HG02973 (cell line): ENCODE measurements at regions not wholly inside any gene's neighbourhood (a gene's known extent, or its start where the extent isn't known, plus 50 kb on each side); places are given as distances from the start of the nearest gene placed in this dataset.
"Not testable (repeated sequence)": the region's sequence is repeated elsewhere in the genome, so short reads cannot be mapped to it uniquely, and the experiment has no call there.

Source experiments
- ATAC-seq: cut with Tn5 transposase; IDR thresholded peaks from one replicate; pipeline ENCODE4 v1.9.1; 2021; ENCODE audit warnings: moderate library complexity; ENCODE audit not compliant: unreplicated experiment

- ATAC-seq = no peak
These were observed 775.6 kb downstream of the LTN1 start for GRCh38 chr21:28216976-28217523.

DNA sequence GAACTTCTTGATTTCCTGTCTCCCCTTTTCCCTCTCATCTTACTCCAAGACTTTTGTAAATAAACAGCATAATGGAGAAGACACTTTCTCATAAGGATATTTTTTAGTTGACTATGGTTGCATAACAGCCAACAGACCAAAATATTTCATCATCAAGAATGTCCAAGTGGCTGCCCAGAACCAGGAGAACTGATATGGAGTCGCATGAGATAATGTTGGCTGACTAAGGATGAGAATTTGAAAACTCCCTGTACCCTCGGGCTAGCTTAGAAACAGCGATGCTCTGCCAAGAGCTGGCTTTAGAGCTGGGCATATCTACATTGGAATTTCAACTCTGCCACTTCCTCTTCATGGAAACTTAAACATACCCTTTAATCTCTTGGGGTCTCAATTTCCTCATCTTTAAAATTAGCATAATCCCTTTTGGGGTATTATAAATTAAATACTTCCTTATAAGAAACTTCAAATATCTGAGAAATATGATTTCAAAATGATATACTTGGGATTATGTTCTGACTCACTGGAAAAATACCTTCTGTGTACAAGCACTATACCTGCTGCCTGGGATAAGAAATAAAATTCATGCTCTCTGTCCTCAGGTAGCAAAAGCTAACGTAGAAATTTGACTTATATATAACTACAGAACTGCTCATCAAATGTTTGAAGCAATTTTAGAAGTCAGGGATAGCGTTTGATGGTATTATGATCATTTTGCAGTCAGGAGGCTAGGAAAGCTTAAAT lies 777.3 kb downstream of the LTN1 start:
- ATAC-seq = no peak

DNA sequence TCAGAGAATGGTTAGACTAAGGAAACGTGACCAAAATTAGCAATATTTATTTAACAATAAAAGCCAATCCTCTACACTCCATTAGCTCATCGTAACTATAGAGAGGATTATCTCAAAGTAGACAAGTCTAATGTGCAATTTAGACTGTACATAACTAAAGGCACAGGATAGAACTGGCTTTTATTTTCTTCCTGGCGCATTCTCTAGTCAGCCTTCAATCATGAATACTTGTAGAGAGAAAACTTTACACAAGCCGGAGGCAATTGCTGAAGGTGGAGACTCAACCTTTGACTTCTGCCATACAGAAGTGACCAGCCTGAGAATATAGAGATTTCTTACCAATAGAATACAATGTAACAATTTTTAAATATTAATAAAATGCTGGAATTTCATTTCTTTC lies 777.9 kb downstream of the LTN1 start:
- ATAC-seq = no peak

DNA sequence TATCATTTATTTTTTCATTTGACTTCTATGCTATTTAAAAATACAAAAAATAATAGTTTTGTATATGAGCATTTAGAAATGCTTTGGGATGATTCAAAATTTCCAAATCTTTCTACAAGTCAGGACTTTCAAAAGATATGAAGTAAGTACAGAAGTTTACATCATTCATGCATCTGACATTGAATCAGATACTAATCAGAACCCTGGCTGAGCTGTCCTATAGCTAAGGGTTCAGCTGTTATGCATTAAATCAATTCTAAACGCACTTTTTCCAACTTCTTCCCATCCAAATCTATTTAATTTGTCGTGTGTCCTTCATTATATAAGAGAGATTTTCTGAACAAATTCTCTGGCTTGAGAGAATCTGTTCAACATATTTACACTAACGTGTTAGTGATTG lies 779.4 kb downstream of the LTN1 start:
- no peak for ATAC-seq

GRCh38 chr21:28212061-28212460 lies 780.6 kb downstream of the LTN1 start:
- ATAC-seq = no peak

- ATAC-seq = no peak
These were observed 785.1 kb downstream of the LTN1 start for GRCh38 chr21:28207436-28208173.

DNA sequence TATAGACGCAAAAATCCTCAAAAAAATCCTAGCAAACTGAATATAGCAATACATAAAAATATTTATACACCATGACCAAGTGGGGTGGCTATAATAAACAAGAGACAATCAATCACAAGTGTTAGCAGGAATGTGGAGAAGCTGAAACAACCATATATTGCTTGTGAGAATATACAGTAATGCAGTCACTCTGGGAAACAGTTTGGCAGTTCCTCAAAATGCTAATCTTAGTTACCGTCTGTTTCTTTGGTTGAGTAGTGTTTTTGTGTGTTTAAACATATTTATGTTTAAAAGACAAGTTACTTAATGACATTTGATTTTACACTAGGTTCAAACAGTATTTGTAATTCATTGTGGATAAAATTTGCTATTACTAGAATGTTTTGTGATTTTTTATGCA lies 792.0 kb downstream of the LTN1 start:
- no peak for ATAC-seq

DNA sequence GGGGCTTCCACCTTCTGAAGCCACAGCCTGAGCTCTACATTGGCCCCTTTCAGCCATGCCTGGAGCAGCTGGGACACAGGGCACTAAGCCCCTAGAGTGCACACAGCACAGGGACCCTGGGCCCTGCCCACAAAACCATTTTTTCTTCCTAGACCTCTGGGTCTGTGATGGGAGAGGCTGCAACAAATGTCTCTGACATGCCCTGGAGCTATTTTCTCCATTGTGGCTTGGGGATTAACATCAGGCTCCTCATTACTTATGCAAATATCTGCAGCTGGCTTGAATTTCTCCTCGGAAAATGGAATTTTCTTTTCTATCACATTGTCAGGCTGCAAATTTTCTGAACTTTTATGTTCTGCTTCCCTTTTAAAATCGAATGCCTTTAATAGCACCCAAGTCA lies 795.7 kb downstream of the LTN1 start:
- no peak for ATAC-seq

DNA sequence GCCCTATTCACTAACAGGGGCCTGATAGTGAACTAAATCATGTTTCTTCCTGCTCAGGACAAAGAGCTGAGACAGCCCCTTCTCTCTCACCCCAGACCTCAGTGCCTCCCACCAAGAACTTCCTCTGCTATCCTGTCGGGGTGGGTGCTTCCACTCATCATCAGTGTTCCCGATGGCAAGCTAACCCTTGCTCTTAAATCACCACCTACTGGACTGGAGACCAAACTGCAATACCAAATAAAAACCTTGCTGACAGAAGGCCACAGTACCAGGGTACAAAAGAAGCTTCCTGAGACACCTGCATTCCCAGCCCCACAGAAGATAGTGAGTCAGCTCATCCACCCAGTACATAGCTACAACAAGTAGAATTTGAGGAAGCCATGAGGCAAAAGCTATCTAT lies 799.5 kb downstream of the LTN1 start:
- no peak for ATAC-seq

- no peak for ATAC-seq
These were observed 806.1 kb downstream of the LTN1 start for GRCh38 chr21:28186604-28187003.

GRCh38 chr21:28181730-28182129 lies 810.9 kb downstream of the LTN1 start:
- ATAC-seq = no peak

GRCh38 chr21:28179136-28179535 lies 813.5 kb downstream of the LTN1 start:
- ATAC-seq = no peak

DNA sequence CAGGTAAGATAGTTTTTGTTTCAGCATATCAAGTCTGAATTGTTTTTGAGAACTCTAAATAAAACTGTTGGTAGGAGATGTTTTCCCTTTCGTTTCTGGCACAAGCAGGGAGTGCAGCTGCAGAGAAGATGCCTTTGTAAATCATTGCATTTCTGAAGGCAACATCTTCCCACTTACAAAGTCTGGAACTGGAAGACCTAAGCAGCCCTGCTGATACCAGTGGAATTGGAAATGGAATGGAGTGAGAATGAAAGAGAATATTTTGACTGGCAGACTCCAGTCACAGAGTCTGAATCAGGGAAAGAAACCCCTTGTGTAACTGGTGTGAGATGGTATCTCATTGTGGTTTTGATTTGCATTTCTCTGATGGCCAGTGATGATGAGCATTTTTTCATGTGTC lies 815.6 kb downstream of the LTN1 start:
- ATAC-seq = no peak

DNA sequence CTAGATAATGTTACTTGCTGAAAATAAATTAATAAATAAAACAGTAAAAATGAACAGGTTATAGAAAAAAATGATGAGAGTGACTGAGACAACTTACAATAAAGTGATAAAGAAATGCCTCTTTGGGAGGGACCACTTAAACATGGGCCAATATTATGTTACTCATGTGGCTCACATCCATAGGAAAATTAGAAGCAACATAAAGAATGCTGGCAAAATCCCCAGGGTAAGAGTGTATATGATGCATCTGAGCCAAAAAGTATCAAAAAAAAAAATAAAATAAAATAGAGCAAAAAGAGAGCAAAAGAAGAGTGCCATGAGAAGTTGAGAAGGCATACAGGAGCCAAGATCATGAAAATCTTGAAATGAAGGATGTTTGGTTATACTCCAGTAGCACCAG lies 818.0 kb downstream of the LTN1 start:
- no peak for ATAC-seq

DNA sequence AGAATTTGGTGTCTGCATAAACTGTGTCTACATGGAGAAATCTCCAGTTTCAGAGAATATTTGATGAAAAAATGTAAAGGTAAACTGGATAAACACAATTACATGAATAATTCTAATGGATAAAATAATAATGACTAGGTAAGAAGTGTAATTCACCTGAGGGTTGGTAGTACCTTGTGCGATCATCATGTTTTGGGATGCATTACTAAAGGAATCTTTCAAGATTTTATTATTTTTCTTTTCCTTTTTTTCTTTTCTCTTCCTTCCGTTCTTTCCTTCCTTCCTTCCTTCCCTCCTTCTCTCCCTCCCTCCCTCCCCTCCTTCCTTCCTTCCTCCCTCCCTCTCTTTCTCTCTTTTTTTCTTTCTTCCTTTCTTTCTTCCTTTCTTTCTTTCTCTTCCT lies 818.7 kb downstream of the LTN1 start:
- ATAC-seq = no peak

GRCh38 chr21:28172376-28172775 lies 820.3 kb downstream of the LTN1 start:
- no peak for ATAC-seq

DNA sequence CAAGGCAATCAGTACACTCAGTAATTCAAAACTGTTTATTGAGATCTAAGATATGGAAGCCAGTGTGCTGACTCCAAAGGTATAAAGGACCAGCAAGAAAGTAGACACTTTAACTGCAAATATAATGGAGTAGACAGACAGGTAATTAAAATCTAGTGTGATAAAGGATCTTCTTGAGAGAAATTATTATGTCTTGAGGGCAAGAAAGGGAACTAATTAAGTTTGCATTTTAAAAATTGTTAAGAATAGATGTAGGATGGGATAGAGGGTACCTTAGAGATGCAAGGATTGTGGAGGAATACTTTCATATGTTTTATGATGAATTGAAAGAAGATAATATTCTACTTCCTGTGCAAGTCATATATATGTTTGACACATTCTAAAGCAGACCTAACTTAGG lies 825.3 kb downstream of the LTN1 start:
- no peak for ATAC-seq

DNA sequence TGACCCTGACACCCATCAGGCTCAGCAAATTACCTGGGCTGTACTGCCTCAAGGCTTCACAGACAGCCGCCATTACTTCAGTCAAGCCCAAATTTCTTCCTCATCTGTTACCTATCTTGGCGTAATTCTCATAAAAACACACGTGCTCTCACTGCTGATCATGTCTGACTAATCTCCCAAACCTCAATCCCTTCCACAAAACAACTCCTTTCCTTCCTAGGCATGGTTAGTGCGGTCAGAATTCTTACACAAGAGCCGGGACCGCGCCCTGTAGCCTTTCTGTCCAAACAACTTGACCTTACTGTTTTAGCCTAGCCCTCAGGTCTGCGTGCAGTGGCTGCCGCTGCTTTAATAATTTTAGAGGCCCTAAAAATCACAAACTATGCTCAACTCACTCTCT lies 828.2 kb downstream of the LTN1 start:
- ATAC-seq = not testable (repeated sequence)

GRCh38 chr21:28162052-28162451 lies 830.6 kb downstream of the LTN1 start:
- not testable (repeated sequence) for ATAC-seq

DNA sequence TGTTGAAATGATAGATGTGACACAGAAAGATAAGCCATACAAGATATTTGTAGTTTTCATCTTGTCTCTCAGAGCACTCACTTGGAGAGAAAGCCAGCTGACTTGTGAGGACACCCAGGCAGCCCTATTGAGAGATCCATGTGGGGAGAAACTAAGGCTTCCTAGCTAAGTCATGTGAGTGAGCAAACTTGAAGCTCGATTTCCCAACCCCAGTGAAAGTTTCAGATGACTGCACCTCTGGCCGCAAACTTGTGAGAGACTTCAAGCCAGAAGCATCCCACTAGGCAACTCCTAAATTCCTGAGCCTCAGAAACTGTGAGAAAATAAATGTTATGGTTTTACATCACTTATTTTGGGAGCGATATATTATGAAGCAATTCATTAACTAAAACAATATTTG lies 832.3 kb downstream of the LTN1 start:
- ATAC-seq = no peak

DNA sequence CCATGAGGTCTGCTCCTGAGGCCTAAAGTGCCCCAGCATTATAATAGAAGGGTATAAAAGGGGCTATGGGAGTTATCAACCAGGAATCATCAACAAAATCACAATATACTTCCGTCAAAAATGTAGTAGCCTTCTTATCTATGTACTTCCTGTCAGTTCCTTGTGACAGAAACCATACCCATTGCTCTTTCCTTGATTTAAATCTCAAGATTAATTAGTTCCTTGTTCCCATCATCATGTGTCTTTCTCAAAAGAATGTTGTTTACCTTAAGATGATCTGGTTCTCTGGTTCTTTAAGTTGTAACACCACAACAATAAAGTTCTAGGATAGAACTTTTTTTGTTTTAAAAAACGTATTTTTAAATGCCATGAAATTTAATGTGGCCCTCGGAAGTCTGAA lies 833.3 kb downstream of the LTN1 start:
- ATAC-seq = no peak

DNA sequence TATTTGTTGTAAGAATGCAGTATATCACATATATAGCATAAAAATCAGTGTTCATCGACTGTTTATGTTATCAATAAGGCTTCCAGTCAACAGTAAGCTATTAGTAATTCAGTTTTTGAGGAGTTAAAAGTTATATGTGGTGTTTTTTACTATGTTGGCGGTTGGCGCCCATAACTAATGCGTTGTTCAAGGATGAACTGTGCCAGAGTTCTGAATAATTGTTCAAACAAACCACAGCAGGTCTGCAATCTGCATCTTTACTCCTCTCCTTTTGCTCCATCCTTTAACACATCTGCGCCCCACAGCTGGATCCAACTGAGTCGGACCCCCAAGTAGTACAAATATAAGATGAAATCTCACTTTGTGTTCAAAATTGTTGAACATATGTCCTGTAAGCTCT lies 836.1 kb downstream of the LTN1 start:
- no peak for ATAC-seq
